ENCODE measurements at regions not wholly inside any gene's neighbourhood (a gene's known extent, or its start where the extent isn't known, plus 50 kb on each side); places are given as distances from the start of the nearest gene placed in this dataset.
A peak's percentile ranks its signal among the peaks of the same experiment; 100 is the strongest.

- DNase-seq (ENCODE audit: low read depth, low spot score), result no peak
Observed at GRCh38 chr2:7286120-7286519, 368.9 kb downstream of the RNF144A start.

GRCh38 chr2:7288484-7288883, 371.3 kb downstream of the RNF144A start:
- DNase-seq (ENCODE audit: low read depth, low spot score), result no peak

DNA sequence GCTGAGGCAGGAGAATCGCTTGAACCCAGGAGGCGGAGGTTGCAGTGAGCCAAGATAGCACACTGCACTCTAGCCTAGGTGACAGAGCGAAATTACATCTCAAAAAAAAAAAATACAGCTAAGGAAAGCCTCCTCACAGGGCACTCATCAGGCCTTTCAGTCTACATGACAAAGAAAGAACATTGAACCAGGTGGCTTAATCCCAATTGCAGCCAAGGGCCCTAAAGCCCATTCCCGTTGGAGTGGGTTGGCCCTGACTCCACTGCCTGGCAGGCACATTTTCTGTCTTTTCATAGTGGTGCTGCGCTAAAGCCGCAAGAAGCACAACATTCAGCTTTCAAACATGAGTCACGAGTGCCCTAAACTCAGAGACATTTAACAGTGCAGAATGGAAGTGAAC, 372.5 kb downstream of the RNF144A start:
- no peak for DNase-seq (ENCODE audit: low read depth, low spot score)

DNA sequence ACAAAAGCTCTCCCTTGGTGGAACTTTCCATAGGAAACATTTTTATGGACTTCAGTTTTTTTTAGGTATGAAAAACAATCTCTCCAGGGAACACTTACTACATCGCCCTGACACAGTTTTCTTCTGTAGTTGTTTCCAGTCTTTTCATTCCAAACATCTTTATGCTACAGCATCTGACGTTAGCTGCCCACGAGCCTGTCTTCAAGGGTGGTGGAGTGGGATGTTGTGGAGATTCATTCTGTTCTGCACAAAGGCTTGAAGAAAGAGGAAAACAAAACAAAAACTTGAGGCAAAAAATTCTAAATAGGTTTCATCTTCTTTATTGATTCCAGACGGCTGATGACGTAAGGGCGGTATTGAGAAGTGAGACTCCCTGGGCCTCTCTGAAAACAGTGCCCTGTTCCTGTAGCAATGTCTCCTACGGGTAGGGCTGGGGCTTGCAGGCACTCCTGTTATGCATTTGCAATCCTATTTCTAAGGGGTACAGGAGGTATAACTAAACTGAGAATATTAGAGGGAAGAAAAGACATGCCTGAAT, 375.0 kb downstream of the RNF144A start:
- no peak for DNase-seq (ENCODE audit: low read depth, low spot score)

DNA sequence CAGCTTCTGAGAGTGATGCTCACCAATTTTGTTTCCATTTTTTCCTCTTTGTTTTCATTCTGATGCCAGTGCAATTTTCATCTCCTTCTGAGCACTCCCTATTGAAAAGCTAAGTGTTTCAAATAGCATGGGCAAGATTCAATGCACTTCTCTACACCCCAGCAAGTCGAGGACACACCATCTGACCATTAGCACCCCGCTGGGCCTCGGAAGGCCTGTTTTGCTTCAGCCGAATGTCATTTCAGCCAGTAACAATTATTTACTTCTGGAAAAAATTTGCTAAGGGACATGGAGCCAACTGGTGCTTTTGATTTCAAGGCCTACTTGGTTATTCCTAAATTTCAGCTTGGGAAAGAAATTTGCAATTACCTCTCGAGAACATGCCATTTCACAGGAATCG, 392.4 kb downstream of the RNF144A start:
- no peak for DNase-seq (ENCODE audit: low read depth, low spot score)

DNA sequence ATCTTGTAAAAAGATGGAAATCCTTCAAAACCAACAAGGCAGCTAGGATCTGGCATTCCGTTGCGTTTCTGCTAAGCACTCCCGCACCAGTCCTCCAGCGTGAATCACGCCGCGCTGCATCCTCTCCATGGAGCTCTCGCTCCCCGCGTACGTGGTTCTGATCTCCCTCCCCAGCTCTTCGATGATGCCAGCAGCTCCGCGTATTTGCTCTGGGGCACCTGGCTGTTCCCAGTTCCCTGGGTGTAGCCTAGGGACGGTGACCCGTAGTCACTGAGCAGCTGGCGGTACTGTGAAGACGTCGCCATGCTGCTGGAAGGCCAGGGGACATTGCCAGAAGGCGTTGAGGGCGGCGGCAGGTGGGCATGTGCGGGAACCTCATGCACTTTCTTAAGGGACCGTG, 407.5 kb downstream of the RNF144A start:
- peak; percentile 52 for DNase-seq (ENCODE audit: low read depth, low spot score)

DNA sequence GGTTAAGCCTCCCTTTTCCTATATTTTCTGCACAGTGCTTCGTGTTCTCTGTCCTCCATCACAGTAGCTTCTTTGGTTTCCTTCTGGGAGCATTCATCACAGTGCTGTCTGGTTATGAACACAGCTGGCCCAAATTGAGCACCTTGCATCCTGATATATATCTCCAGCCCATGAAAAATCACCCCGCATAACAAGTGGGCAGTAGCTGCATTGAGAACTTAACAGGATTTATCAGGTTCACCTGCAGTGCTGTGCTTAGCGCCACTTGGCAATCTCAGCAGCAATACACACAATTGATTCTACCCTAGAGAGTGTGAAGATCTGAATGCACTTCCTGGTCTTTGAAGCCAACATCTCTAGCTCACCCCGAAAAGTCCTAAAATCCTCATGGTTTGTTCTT, 408.0 kb downstream of the RNF144A start:
- DNase-seq (ENCODE audit: low read depth, low spot score), result no peak

- DNase-seq (ENCODE audit: low read depth, low spot score), result no peak
Observed at GRCh38 chr2:7329465-7329864, 412.3 kb downstream of the RNF144A start.

DNA sequence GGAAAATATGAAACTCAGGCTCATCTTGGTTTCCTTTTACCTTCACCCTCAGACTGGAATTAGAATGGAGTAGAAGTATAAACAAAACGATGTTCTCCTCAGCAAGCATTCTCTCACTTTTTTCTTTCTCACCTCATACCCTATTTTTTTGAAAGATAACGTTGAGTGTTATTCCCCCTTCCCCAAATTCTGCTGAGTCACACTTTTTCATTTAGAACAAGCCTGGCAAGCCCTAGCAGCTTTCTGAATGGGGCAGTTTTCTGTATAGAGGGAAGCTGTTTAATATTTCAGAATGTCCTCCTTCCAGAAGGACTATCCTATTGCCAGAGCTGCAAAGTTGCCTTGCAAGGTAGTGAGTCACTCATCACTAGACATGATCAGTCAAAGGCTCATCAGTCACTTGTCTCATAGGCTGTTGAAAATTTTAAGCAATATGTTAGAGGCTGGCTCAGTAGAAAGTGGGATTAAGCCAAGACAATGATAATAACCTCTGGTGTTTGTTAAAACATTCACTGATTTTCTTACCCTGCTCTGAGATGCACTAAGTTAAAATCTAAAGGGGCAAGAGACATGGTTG, 416.1 kb downstream of the RNF144A start:
- DNase-seq (ENCODE audit: low read depth, low spot score), result no peak

DNA sequence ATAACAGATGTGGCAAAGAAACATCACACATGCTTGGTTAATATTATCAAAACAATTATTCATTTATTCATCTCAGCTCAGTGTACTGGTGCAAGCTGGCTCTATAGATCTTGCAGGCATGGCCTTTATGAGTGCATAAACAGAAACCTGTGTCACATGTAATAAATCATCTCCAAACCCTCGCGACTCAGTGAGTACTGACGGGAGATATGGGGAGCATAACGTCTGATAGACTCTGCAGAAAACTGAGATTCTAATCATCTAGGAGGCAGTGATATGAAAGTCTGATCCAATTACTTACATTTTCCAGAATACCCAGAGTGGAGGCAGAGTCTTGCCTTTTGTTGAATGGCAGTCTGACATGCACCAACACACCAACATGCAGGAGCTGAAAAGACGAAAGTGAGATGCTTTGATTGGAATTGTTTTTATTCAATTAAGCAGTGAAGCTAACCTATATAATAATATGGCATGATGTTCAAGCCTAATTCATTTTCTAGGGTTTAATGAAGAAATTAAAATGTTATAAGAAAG, 416.8 kb downstream of the RNF144A start:
- no peak for DNase-seq (ENCODE audit: low read depth, low spot score)

DNA sequence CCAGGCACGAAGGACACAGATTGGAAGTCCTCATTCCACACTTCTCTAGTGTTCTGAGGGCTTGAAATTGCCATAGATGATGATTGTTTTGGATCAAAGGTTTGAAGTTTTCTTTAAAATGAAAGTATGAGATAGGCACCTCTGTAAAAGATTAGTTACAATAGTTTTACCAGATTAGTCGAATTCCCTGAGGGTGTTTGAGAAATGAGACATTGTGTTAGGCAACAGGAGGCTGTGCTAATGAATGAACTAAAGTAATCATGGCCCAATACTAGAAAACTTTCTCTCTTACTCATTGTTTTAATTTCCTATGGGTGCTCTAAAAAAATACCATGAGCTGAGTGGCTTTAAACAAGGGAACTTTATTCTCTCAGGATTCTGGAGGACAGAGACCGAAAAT, 421.7 kb downstream of the RNF144A start:
- no peak for DNase-seq (ENCODE audit: low read depth, low spot score)

GRCh38 chr2:7346336-7346735, 429.1 kb downstream of the RNF144A start:
- DNase-seq (ENCODE audit: low read depth, low spot score), result no peak

DNA sequence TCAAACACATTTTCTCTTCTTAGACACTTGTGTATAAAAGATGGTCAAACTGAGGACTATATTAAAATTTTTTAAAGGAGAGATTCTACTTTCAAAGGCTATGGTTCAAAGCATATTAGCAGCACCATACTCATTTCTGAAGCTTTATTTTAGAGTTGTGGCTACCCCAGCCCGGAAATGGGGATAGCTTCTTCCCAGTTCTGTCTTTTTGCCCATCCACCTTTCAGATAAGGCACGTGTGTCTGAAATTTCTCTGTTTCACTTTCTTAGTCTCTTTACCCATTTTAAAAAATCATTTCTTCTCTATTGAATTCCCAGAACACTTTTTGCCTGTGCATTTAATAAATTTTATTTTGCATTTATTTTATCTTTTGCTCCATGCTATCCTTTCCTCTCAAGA, 431.5 kb downstream of the RNF144A start:
- DNase-seq (ENCODE audit: low read depth, low spot score), result no peak

GRCh38 chr2:7352191-7352590, 435.0 kb downstream of the RNF144A start:
- DNase-seq (ENCODE audit: low read depth, low spot score), result no peak

DNA sequence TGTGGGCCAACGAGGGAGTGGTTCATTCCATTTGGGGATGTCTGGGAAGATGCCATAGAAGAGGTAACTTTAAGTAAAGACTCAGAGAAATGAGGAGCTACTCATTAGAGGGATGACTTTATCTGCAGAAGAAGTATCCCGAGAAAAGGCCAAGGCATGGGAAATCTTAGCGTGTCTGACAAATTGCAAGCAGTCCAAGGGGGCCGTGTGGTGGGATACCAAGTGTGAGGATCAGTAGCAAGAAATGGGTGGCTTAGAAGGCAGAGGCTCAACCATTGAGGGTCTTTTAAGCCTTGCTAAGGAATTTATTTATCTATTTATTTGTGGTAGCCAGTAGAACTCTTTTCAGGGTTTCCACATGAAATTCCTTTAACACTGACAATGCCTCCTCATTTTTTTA, 436.4 kb downstream of the RNF144A start:
- no peak for DNase-seq (ENCODE audit: low read depth, low spot score)

GRCh38 chr2:7355781-7356180, 438.6 kb downstream of the RNF144A start:
- DNase-seq (ENCODE audit: low read depth, low spot score), result no peak

- no peak for DNase-seq (ENCODE audit: low read depth, low spot score)
Observed at GRCh38 chr2:7356909-7357584, 439.8 kb downstream of the RNF144A start.

DNA sequence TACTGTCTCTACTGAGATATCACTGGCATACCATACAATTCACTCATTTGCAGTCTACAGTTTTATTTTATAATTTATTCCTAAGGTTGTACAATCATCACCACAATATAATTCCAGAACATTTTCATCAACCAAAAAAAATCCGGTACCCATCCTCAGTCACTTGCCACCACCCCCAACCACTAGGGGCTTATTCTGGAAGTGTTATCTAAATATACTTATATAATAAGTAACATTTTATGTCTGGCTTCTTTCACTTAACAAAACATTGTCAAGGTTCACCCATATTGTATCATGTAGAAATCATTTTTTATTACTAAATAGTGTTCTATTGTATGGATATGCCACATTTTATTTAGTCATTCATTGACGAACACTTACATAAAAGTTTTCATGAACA, 440.8 kb downstream of the RNF144A start:
- DNase-seq (ENCODE audit: low read depth, low spot score), result no peak

- no peak for DNase-seq (ENCODE audit: low read depth, low spot score)
Observed at GRCh38 chr2:7358865-7359447, 441.7 kb downstream of the RNF144A start.

GRCh38 chr2:7363906-7364305, 446.7 kb downstream of the RNF144A start:
- no peak for DNase-seq (ENCODE audit: low read depth, low spot score)

GRCh38 chr2:7368211-7368610, 451.0 kb downstream of the RNF144A start:
- no peak for DNase-seq (ENCODE audit: low read depth, low spot score)

GRCh38 chr2:7373156-7373555, 455.9 kb downstream of the RNF144A start:
- DNase-seq (ENCODE audit: low read depth, low spot score), result no peak

GRCh38 chr2:7375901-7376300, 458.7 kb downstream of the RNF144A start:
- no peak for DNase-seq (ENCODE audit: low read depth, low spot score)

Data from ELF-1 (cell line).